KMS-11 (cell line): ENCODE measurements at regions not wholly inside any gene's neighbourhood (a gene's known extent, or its start where the extent isn't known, plus 50 kb on each side); places are given as distances from the start of the nearest gene placed in this dataset.

Source experiments
- H2AFZ ChIP-seq: fragments of 200-600 bp; sonication (generic); 2 replicates; pipeline ENCODE4 v1.6.1; 2016; ENCODE audit warnings: antibody characterized with exemption, mixed run types, low read depth
- H3K27ac ChIP-seq: fragments of 200-600 bp; sonication (generic); 2 replicates; pipeline ENCODE4 v1.6.1; 2016; ENCODE audit warnings: mild to moderate bottlenecking, mixed run types
- H3K27me3 ChIP-seq: fragments of 200-600 bp; sonication (generic); 2 replicates; pipeline ENCODE4 v1.6.1; 2017; ENCODE audit warnings: mild to moderate bottlenecking, low read depth, mixed run types, moderate library complexity; ENCODE audit not compliant: insufficient read depth
- H3K36me3 ChIP-seq: fragments of 200-600 bp; sonication (generic); 2 replicates; pipeline ENCODE4 v1.6.1; 2017; ENCODE audit warnings: mild to moderate bottlenecking, mixed run types; ENCODE audit not compliant: insufficient read depth
- H3K4me1 ChIP-seq: fragments of 200-600 bp; sonication (generic); 2 replicates; pipeline ENCODE4 v1.6.1; 2016; ENCODE audit warnings: mild to moderate bottlenecking, low read depth, mixed run types; ENCODE audit not compliant: poor library complexity, severe bottlenecking
- H3K4me2 ChIP-seq: fragments of 200-600 bp; sonication (generic); 2 replicates; pipeline ENCODE4 v1.7.0; 2016; ENCODE audit warnings: mild to moderate bottlenecking, mixed run types
- H3K4me3 ChIP-seq: fragments of 200-600 bp; sonication (generic); IDR thresholded peaks from 2 replicates; pipeline ENCODE4 v1.6.1; 2017; ENCODE audit warnings: low read depth, low read length, mixed read lengths; ENCODE audit not compliant: insufficient read depth
- H3K79me2 ChIP-seq: fragments of 200-600 bp; sonication (generic); 2 replicates; pipeline ENCODE4 v1.6.1; 2016; ENCODE audit warnings: low read depth, mixed run types; ENCODE audit not compliant: insufficient read depth
- H3K9ac ChIP-seq: fragments of 200-600 bp; sonication (generic); 2 replicates; pipeline ENCODE4 v1.6.1; 2016; ENCODE audit warnings: mild to moderate bottlenecking, mixed run types
- H4K20me1 ChIP-seq: fragments of 200-600 bp; sonication (generic); 2 replicates; pipeline ENCODE4 v1.6.1; 2016; ENCODE audit warnings: mild to moderate bottlenecking, mixed run types; ENCODE audit not compliant: insufficient read depth
- CTCF ChIP-seq: fragments of 200-600 bp; sonication (generic); conservative IDR thresholded peaks from 2 replicates; pipeline ENCODE4 v1.6.1; 2017; ENCODE audit warnings: low read depth, mild to moderate bottlenecking, antibody characterized with exemption, low read length, moderate library complexity, mixed read lengths

DNA sequence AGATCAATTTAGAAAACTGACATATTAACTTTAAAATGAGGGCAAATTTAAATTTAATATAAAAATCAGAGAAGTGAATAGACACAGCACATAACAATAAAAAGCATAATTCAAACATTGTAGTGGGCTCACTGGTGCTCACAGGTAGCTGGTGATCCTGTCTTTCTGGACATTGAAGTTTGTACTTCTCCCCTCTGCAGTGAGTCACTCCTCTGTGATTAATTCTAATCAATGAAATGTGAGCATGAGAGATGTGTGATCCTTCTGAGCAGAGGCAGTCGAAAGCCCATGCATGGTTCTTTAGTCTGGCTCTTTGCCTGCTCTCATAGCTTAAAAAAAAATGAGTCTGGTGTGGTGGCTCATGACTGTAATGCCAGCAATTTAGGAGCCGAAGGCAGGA is 59.0 kb upstream of the RERGL start:
- no peak for TF ChIP-seq CTCF
- Histone ChIP-seq H3K9ac (no peak overlapping the region), H3K4me1 (no peaks in the 10 kb centered on the region), H2AFZ (no peak overlapping the region), H3K36me3 (no peaks in the 10 kb centered on the region), H3K27me3 (no peaks in the 10 kb centered on the region), H3K27ac (no peak overlapping the region), H3K4me3 (no peak overlapping the region), H3K79me2 (no peaks in the 10 kb centered on the region), H3K4me2 (no peak overlapping the region), H4K20me1 (no peaks in the 10 kb centered on the region)

DNA sequence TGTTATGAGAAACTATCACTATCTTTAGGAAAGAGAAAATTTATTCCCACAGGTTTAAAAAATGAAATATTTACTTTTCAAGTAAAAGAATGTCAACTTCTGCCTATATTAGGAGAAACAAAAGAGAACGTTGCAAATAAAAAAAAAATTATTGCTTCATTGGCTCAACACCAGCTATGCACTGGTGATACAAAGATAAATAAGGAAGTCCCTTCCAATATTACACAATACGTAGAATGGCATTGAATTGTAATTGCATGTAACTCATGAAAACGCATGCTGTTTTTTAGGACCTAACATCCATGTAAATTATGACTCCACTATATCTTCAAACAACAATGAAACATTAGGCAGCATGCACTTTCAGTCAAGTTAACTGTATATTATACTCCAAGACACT is 56.4 kb upstream of the RERGL start:
- Histone ChIP-seq H3K4me2 (no peak overlapping the region), H4K20me1 (no peaks in the 10 kb centered on the region), H3K36me3 (no peaks in the 10 kb centered on the region), H3K4me1 (no peaks in the 10 kb centered on the region), H3K4me3 (no peak overlapping the region), H3K27ac (no peak overlapping the region), H3K27me3 (no peaks in the 10 kb centered on the region), H3K79me2 (no peaks in the 10 kb centered on the region), H2AFZ (no peak overlapping the region), H3K9ac (no peak overlapping the region)
- no peak for TF ChIP-seq CTCF

- Histone ChIP-seq H3K4me3 (no peak overlapping the region), H3K9ac (no peak overlapping the region), H3K4me2 (no peak overlapping the region), H3K79me2 (no peaks in the 10 kb centered on the region), H3K27ac (no peak overlapping the region), H2AFZ (no peak overlapping the region), H3K27me3 (no peaks in the 10 kb centered on the region), H3K4me1 (no peaks in the 10 kb centered on the region), H4K20me1 (no peaks in the 10 kb centered on the region), H3K36me3 (no peaks in the 10 kb centered on the region)
- no peak for TF ChIP-seq CTCF
Observed at GRCh38 chr12:18145924-18146323, 55.9 kb upstream of the RERGL start.

- H4K20me1 ChIP-seq, result no peaks in the 10 kb centered on the region
- no peak overlapping the region for H3K4me3 ChIP-seq
- H3K79me2 ChIP-seq, result no peaks in the 10 kb centered on the region
- H3K4me2 ChIP-seq, result no peak overlapping the region
- H2AFZ ChIP-seq, result no peak overlapping the region
- no peak overlapping the region for H3K9ac ChIP-seq
- no peak for TF ChIP-seq CTCF
- H3K36me3 ChIP-seq, result no peaks in the 10 kb centered on the region
- H3K27me3 ChIP-seq, result no peaks in the 10 kb centered on the region
- no peaks in the 10 kb centered on the region for H3K4me1 ChIP-seq
- H3K27ac ChIP-seq, result no peak overlapping the region
Observed at GRCh38 chr12:18141048-18141982, 51.3 kb upstream of the RERGL start.
